ENCODE measurements at regions not wholly inside any gene's neighbourhood (a gene's known extent, or its start where the extent isn't known, plus 50 kb on each side); places are given as distances from the start of the nearest gene placed in this dataset.

- DNase-seq (ENCODE audit: low spot score in 2 of 2): no peak
- H3K4me1 Mint-ChIP-seq: peaks cover 2% of the 10 kb centered on the region
- H3K27me3 Mint-ChIP-seq: no peaks in the 10 kb centered on the region
- H3K36me3 Mint-ChIP-seq: no peaks in the 10 kb centered on the region
- H3K27ac Mint-ChIP-seq: no peak overlapping the region
- no peak for ATAC-seq (ENCODE audit: low read depth)
- no peaks in the 10 kb centered on the region for H3K9me3 Mint-ChIP-seq
- H3K4me3 Mint-ChIP-seq: no peak overlapping the region
Measured at GRCh38 chr2:220941683-220942082, 630.4 kb downstream of the EPHA4 start.

- DNase-seq (ENCODE audit: low spot score in 2 of 2) (no peak), ATAC-seq (ENCODE audit: low read depth) (no peak)
- Mint-ChIP-seq H3K4me1 (peaks cover 2% of the 10 kb centered on the region), H3K4me3 (no peak overlapping the region), H3K36me3 (no peaks in the 10 kb centered on the region), H3K27ac (no peak overlapping the region), H3K27me3 (peaks cover 3% of the 10 kb centered on the region), H3K9me3 (no peaks in the 10 kb centered on the region)
Measured at GRCh38 chr2:220946552-220946951, 625.6 kb downstream of the EPHA4 start.

GRCh38 chr2:220948579-220948978, 623.5 kb downstream of the EPHA4 start:
- no peaks in the 10 kb centered on the region for H3K36me3 Mint-ChIP-seq
- peaks cover 3% of the 10 kb centered on the region for H3K9me3 Mint-ChIP-seq
- no peak overlapping the region for H3K27ac Mint-ChIP-seq
- DNase-seq (ENCODE audit: low spot score in 2 of 2): no peak
- H3K4me3 Mint-ChIP-seq: no peak overlapping the region
- ATAC-seq (ENCODE audit: low read depth): no peak
- peaks cover 3% of the 10 kb centered on the region for H3K27me3 Mint-ChIP-seq
- peaks cover 2% of the 10 kb centered on the region for H3K4me1 Mint-ChIP-seq

- DNase-seq (ENCODE audit: low spot score in 2 of 2) (no peak), ATAC-seq (ENCODE audit: low read depth) (no peak)
- Mint-ChIP-seq H3K4me1 (peaks cover 2% of the 10 kb centered on the region), H3K36me3 (no peaks in the 10 kb centered on the region), H3K9me3 (peaks cover 3% of the 10 kb centered on the region), H3K4me3 (no peak overlapping the region), H3K27me3 (peaks cover 3% of the 10 kb centered on the region), H3K27ac (no peak overlapping the region)
Measured at GRCh38 chr2:220949466-220949865, 622.6 kb downstream of the EPHA4 start.

GRCh38 chr2:220955776-220956175, 616.3 kb downstream of the EPHA4 start:
- H3K4me1 Mint-ChIP-seq: no peaks in the 10 kb centered on the region
- peaks cover 3% of the 10 kb centered on the region for H3K9me3 Mint-ChIP-seq
- DNase-seq (ENCODE audit: low spot score in 2 of 2) (no peak), ATAC-seq (ENCODE audit: low read depth) (no peak)
- no peaks in the 10 kb centered on the region for H3K36me3 Mint-ChIP-seq
- H3K4me3 Mint-ChIP-seq: no peak overlapping the region
- no peak overlapping the region for H3K27ac Mint-ChIP-seq
- peaks cover 2% of the 10 kb centered on the region for H3K27me3 Mint-ChIP-seq

GRCh38 chr2:220956429-220956828, 615.7 kb downstream of the EPHA4 start:
- no peak overlapping the region for H3K4me3 Mint-ChIP-seq
- H3K9me3 Mint-ChIP-seq: peaks cover 3% of the 10 kb centered on the region
- peaks cover 2% of the 10 kb centered on the region for H3K27me3 Mint-ChIP-seq
- ATAC-seq (ENCODE audit: low read depth): no peak
- no peaks in the 10 kb centered on the region for H3K4me1 Mint-ChIP-seq
- no peak for DNase-seq (ENCODE audit: low spot score in 2 of 2)
- H3K36me3 Mint-ChIP-seq: no peaks in the 10 kb centered on the region
- H3K27ac Mint-ChIP-seq: no peak overlapping the region

- H3K27me3 Mint-ChIP-seq: peaks cover 2% of the 10 kb centered on the region
- no peak overlapping the region for H3K4me3 Mint-ChIP-seq
- no peak for ATAC-seq (ENCODE audit: low read depth)
- no peaks in the 10 kb centered on the region for H3K36me3 Mint-ChIP-seq
- H3K27ac Mint-ChIP-seq: no peak overlapping the region
- no peaks in the 10 kb centered on the region for H3K9me3 Mint-ChIP-seq
- DNase-seq (ENCODE audit: low spot score in 2 of 2): no peak
- H3K4me1 Mint-ChIP-seq: no peaks in the 10 kb centered on the region
Measured at GRCh38 chr2:220959391-220959802, 612.7 kb downstream of the EPHA4 start.

- Mint-ChIP-seq H3K27ac (no peak overlapping the region), H3K4me3 (no peak overlapping the region), H3K27me3 (peaks cover 2% of the 10 kb centered on the region), H3K36me3 (no peaks in the 10 kb centered on the region), H3K9me3 (no peaks in the 10 kb centered on the region), H3K4me1 (no peaks in the 10 kb centered on the region)
- DNase-seq (ENCODE audit: low spot score in 2 of 2) (no peak), ATAC-seq (ENCODE audit: low read depth) (no peak)
Measured at GRCh38 chr2:220961143-220961860, 610.8 kb downstream of the EPHA4 start.

GRCh38 chr2:220962556-220962955, 609.5 kb downstream of the EPHA4 start:
- Mint-ChIP-seq H3K9me3 (no peaks in the 10 kb centered on the region), H3K27me3 (no peaks in the 10 kb centered on the region), H3K27ac (no peak overlapping the region), H3K36me3 (no peaks in the 10 kb centered on the region), H3K4me1 (no peaks in the 10 kb centered on the region), H3K4me3 (no peak overlapping the region)
- ATAC-seq (ENCODE audit: low read depth) (no peak), DNase-seq (ENCODE audit: low spot score in 2 of 2) (no peak)

GRCh38 chr2:220963076-220963475, 609.0 kb downstream of the EPHA4 start:
- Mint-ChIP-seq H3K27me3 (no peaks in the 10 kb centered on the region), H3K4me3 (no peak overlapping the region), H3K27ac (no peak overlapping the region), H3K4me1 (no peaks in the 10 kb centered on the region), H3K9me3 (no peaks in the 10 kb centered on the region), H3K36me3 (no peaks in the 10 kb centered on the region)
- no peak for ATAC-seq (ENCODE audit: low read depth)
- DNase-seq (ENCODE audit: low spot score in 2 of 2): no peak

- Mint-ChIP-seq H3K4me3 (no peak overlapping the region), H3K27me3 (no peaks in the 10 kb centered on the region), H3K27ac (no peak overlapping the region), H3K9me3 (no peaks in the 10 kb centered on the region), H3K36me3 (no peaks in the 10 kb centered on the region), H3K4me1 (no peaks in the 10 kb centered on the region)
- no peak for ATAC-seq (ENCODE audit: low read depth)
- DNase-seq (ENCODE audit: low spot score in 2 of 2): no peak
Measured at GRCh38 chr2:220963930-220964329, 608.2 kb downstream of the EPHA4 start.

GRCh38 chr2:220966636-220967035, 605.5 kb downstream of the EPHA4 start:
- H3K27me3 Mint-ChIP-seq: peaks cover under 1% of the 10 kb centered on the region
- H3K27ac Mint-ChIP-seq: no peak overlapping the region
- peaks cover 3% of the 10 kb centered on the region for H3K9me3 Mint-ChIP-seq
- no peak overlapping the region for H3K4me3 Mint-ChIP-seq
- no peaks in the 10 kb centered on the region for H3K36me3 Mint-ChIP-seq
- H3K4me1 Mint-ChIP-seq: no peaks in the 10 kb centered on the region
- DNase-seq (ENCODE audit: low spot score in 2 of 2) (no peak), ATAC-seq (ENCODE audit: low read depth) (no peak)

- Mint-ChIP-seq H3K4me3 (no peak overlapping the region), H3K27me3 (peaks cover 2% of the 10 kb centered on the region), H3K27ac (no peak overlapping the region), H3K4me1 (no peaks in the 10 kb centered on the region), H3K9me3 (peaks cover 3% of the 10 kb centered on the region), H3K36me3 (no peaks in the 10 kb centered on the region)
- ATAC-seq (ENCODE audit: low read depth): no peak
- no peak for DNase-seq (ENCODE audit: low spot score in 2 of 2)
Measured at GRCh38 chr2:220969348-220969747, 602.8 kb downstream of the EPHA4 start.

- Mint-ChIP-seq H3K9me3 (peaks cover 4% of the 10 kb centered on the region), H3K27ac (no peak overlapping the region), H3K36me3 (no peaks in the 10 kb centered on the region), H3K4me3 (no peak overlapping the region), H3K4me1 (no peaks in the 10 kb centered on the region), H3K27me3 (peaks cover 5% of the 10 kb centered on the region)
- ATAC-seq (ENCODE audit: low read depth): no peak
- no peak for DNase-seq (ENCODE audit: low spot score in 2 of 2)
Measured at GRCh38 chr2:220980966-220981675, 591.0 kb downstream of the EPHA4 start.

GRCh38 chr2:220981926-220982325, 590.2 kb downstream of the EPHA4 start:
- DNase-seq (ENCODE audit: low spot score in 2 of 2): no peak
- H3K27ac Mint-ChIP-seq: no peak overlapping the region

More at GRCh38 chr2:220981926-220982325, 590.2 kb downstream of the EPHA4 start:
- no peaks in the 10 kb centered on the region for H3K4me1 Mint-ChIP-seq
- H3K4me3 Mint-ChIP-seq: no peak overlapping the region
- peaks cover 4% of the 10 kb centered on the region for H3K9me3 Mint-ChIP-seq
- no peak for ATAC-seq (ENCODE audit: low read depth)
- H3K36me3 Mint-ChIP-seq: no peaks in the 10 kb centered on the region
- peaks cover 6% of the 10 kb centered on the region for H3K27me3 Mint-ChIP-seq

Data from memory B cell (primary cell).